Suprapubic skin (tissue), 4 donors: ENCODE measurements at regions not wholly inside any gene's neighbourhood (a gene's known extent, or its start where the extent isn't known, plus 50 kb on each side); places are given as distances from the start of the nearest gene placed in this dataset.
A peak's percentile ranks its signal among the peaks of the same experiment; 100 is the strongest.

ENCODE experiments used
- DNase-seq, 2 donors: peaks; one replicate each; pipeline ENCODE4 v3.0.0-alpha.2; 2019; ENCODE audit warnings: low spot score in 2 of 2
- H3K27ac ChIP-seq: fragments of 200-600 bp; sonication (generic); one replicate; pipeline ENCODE4 v1.5.1; 2019
- H3K27me3 ChIP-seq: fragments of 200-600 bp; sonication (generic); one replicate; pipeline ENCODE4 v1.5.1; 2019
- H3K36me3 ChIP-seq: fragments of 200-600 bp; sonication (generic); one replicate; pipeline ENCODE4 v1.5.1; 2019
- H3K4me1 ChIP-seq: fragments of 200-600 bp; sonication (generic); one replicate; pipeline ENCODE4 v1.5.1; 2019
- H3K4me3 ChIP-seq: fragments of 200-600 bp; sonication (generic); one replicate; pipeline ENCODE4 v1.5.1; 2019; ENCODE audit warnings: mild to moderate bottlenecking
- H3K9me3 ChIP-seq: fragments of 200-600 bp; sonication (generic); one replicate; pipeline ENCODE4 v1.5.1; 2019
- CTCF ChIP-seq, 2 donors: fragments of 200-600 bp in 1 of 2; fragments of 450-650 bp in 1 of 2; sonication (generic) in 1 of 2; IDR thresholded peaks; one replicate each; pipeline ENCODE4 v1.5.1; 2016 to 2019; ENCODE audit warnings: antibody characterized with exemption in 2 of 2, mild to moderate bottlenecking in 1 of 2, moderate library complexity in 1 of 2
- EP300 ChIP-seq: sonication (generic); formaldehyde crosslinking; IDR thresholded peaks from one replicate; pipeline ENCODE4 v1.6.1; 2017; ENCODE audit warnings: antibody characterized with exemption
- POLR2A ChIP-seq, 2 donors: fragments of 450-650 bp; IDR thresholded peaks; one replicate each; pipeline ENCODE4 v1.6.1; 2017; ENCODE audit warnings: antibody characterized with exemption in 2 of 2, mild to moderate bottlenecking in 2 of 2, moderate library complexity in 2 of 2
- POLR2AphosphoS5 ChIP-seq, 3 donors: sonication (generic); formaldehyde crosslinking; IDR thresholded peaks; one replicate each; pipeline ENCODE4 v1.6.1; 2017; ENCODE audit warnings: antibody characterized with exemption in 3 of 3
- WGBS: methylation state at CpG from one replicate; pipeline ENCODE4 v1.1.5; 2018; 5-methylcytosine and 5-hydroxymethylcytosine counted together

DNA sequence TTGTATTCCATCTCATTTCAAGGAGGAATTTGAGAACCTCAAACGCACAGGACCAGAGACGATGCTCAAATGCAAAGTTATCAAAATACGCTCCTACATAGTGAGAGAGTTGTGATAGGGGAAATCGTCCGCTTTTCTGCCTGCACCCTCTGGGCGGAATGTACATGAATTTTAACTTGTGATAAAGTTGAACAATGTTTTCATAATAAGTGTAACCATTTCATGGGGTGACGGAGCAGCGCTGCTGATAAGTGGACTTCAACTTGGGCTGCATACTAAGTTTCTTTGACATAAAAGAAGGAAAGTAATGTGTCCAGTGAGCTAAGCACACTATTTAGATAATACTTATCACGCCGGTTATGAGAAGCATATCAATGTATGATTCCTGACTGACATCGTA is 497.5 kb upstream of the MGMT start:
- no peak overlapping the region for H3K4me3 ChIP-seq
- peak in 1 of 2 donors; percentile 31 for DNase-seq
- H3K27ac ChIP-seq, result no peak overlapping the region
- H3K9me3 ChIP-seq, result no peaks in the 10 kb centered on the region
- TF ChIP-seq CTCF (IDR thresholded peaks at IDR 0.05), result no peak
- TF ChIP-seq EP300, result no peak
- no peak for TF ChIP-seq POLR2A (IDR thresholded peaks at IDR 0.05)
- TF ChIP-seq POLR2AphosphoS5 (IDR thresholded peaks at IDR 0.05), result no peak
- 91% methylated on average over 11 of the region's 11 CpGs for WGBS
- no peaks in the 10 kb centered on the region for H3K36me3 ChIP-seq
- H3K4me1 ChIP-seq, result peaks cover 6% of the 10 kb centered on the region
- no peaks in the 10 kb centered on the region for H3K27me3 ChIP-seq

DNA sequence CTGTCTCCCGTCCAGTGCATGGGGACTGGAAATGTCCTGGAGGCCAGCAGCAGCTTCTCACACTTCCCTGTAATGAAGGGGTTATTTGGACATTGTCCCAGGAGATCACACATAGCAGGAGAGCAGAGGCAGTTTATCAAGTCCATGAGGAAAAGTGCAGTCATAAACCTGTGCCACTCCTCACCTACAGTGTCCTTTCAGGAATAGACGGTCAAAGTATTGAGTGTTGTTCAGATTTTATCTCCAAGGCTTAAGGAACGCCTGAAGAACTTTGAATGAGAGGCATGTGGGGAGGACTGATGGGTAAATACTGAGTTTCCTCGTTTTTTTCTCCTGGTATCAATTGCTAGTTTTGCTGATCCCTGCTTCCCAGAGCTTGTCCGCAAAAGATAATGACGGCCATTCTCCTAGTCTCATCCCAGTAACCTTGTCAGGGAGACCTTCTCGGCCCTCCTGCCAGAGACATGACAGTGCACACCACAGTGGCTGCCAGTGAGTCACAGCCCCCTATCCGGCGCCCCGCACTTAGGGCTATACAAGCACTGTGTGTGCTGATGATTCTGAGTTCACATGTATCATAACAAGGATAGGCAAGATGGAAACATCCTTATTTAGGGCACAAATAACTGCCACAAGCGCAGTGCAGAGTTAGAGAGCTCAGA is 495.5 kb upstream of the MGMT start:
- Histone ChIP-seq H3K36me3 (no peaks in the 10 kb centered on the region), H3K4me1 (peaks cover 6% of the 10 kb centered on the region), H3K27ac (no peak overlapping the region), H3K4me3 (no peak overlapping the region), H3K9me3 (no peaks in the 10 kb centered on the region), H3K27me3 (no peaks in the 10 kb centered on the region)
- WGBS, result 85% methylated on average over 11 of the region's 11 CpGs
- TF ChIP-seq EP300, result no peak
- TF ChIP-seq CTCF (IDR thresholded peaks at IDR 0.05), result no peak
- TF ChIP-seq POLR2A (IDR thresholded peaks at IDR 0.05), result no peak
- peak in 1 of 2 donors; percentile 28 for DNase-seq

DNA sequence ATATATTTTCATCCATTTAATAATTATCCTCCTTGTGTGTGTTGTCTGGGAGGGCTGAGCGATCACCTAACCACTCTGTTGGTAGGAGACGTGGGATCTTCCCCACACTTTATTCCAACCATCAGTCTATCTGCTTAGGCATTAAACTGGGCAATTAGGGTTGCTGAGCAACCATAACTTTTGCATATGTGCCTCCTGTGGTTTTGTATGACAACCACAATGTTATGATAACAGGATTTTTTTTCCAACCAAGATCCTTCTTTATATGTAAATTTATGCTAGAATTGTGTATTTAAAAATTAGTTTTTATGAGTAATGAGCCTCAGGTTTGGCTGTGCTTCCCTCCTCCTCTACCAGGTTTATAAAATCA is 495.0 kb upstream of the MGMT start:
- no peaks in the 10 kb centered on the region for H3K9me3 ChIP-seq
- H3K4me1 ChIP-seq, result peaks cover 6% of the 10 kb centered on the region
- 89% methylated on average over 2 of the region's 2 CpGs for whole genome bisulfite sequencing
- H3K4me3 ChIP-seq, result no peak overlapping the region
- no peaks in the 10 kb centered on the region for H3K27me3 ChIP-seq
- DNase-seq, result no peak
- TF ChIP-seq EP300 (no peak), POLR2A (IDR thresholded peaks at IDR 0.05) (no peak), CTCF (IDR thresholded peaks at IDR 0.05) (no peak), POLR2AphosphoS5 (IDR thresholded peaks at IDR 0.05) (no peak)
- no peak overlapping the region for H3K27ac ChIP-seq
- no peaks in the 10 kb centered on the region for H3K36me3 ChIP-seq

DNA sequence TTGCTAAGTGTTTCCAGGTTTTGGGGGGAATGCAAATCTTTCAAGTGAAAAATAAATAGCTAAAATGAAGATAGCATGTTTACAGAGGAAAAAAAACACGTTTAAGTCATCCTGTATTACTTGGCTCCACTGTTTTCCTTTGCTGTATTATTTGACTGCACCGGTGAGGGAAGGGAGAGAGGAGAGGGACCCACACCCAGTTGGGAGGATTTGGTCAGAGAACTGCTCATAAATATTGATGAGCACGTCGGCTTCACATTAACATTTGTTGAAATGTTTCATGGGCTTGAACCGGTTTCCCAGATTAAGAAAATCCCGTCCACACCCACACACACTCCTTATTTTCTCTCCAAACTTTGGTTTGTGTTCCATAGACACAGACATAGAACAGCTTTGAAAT is 493.8 kb upstream of the MGMT start:
- TF ChIP-seq POLR2AphosphoS5 (IDR thresholded peaks at IDR 0.05) (no peak), EP300 (no peak), POLR2A (IDR thresholded peaks at IDR 0.05) (no peak), CTCF (IDR thresholded peaks at IDR 0.05) (no peak)
- peak in 1 of 2 donors; percentile 3 for DNase-seq
- Histone ChIP-seq H3K36me3 (no peaks in the 10 kb centered on the region), H3K4me1 (peaks cover 6% of the 10 kb centered on the region), H3K27me3 (no peaks in the 10 kb centered on the region), H3K4me3 (no peak overlapping the region), H3K9me3 (no peaks in the 10 kb centered on the region), H3K27ac (peak overlapping the region; percentile 27)
- 47% methylated on average over 6 of the region's 6 CpGs for WGBS

- no peak for TF ChIP-seq POLR2A (IDR thresholded peaks at IDR 0.05)
- no peak for TF ChIP-seq EP300
- TF ChIP-seq POLR2AphosphoS5 (IDR thresholded peaks at IDR 0.05), result no peak
- TF ChIP-seq CTCF (IDR thresholded peaks at IDR 0.05), result no peak
- no peak for DNase-seq
- H3K27ac ChIP-seq, result no peak overlapping the region
- H3K27me3 ChIP-seq, result no peaks in the 10 kb centered on the region
- WGBS, result 80% methylated on average over 8 of the region's 8 CpGs
- no peaks in the 10 kb centered on the region for H3K9me3 ChIP-seq
- no peak overlapping the region for H3K4me3 ChIP-seq
- no peaks in the 10 kb centered on the region for H3K36me3 ChIP-seq
- H3K4me1 ChIP-seq, result peaks cover 6% of the 10 kb centered on the region
Observed at GRCh38 chr10:128976856-128977255, 490.2 kb upstream of the MGMT start.
